Activated CD4-positive, alpha-beta T cell treated with anti-CD3 and anti-CD28 coated beads, Interleukin-2, amount 10 ng/mL, durations not matched to agents 7 days and 5 days (primary cell): ENCODE measurements at regions not wholly inside any gene's neighbourhood (a gene's known extent, or its start where the extent isn't known, plus 50 kb on each side); places are given as distances from the start of the nearest gene placed in this dataset.

Experiments used
- CTCF ChIA-PET: fragments of 350-600 bp; sonication (Branson Sonifier 250); formaldehyde crosslinking; loops from one replicate; lab custom pipeline; 2021; ENCODE audit warnings: antibody characterized with exemption; lab: Charles Lee
- POLR2A ChIA-PET: fragments of 350-600 bp; sonication (Branson Sonifier 250); formaldehyde crosslinking; loops from one replicate; lab custom pipeline; 2021; ENCODE audit warnings: antibody characterized with exemption; lab: Charles Lee
- DNase-seq: peaks from one replicate; pipeline ENCODE4 v3.0.0-alpha.2; 2020
- H3K27ac Mint-ChIP-seq: one replicate; pipeline ENCODE4 v1.8.0; 2021; ENCODE audit warnings: mild to moderate bottlenecking, moderate library complexity, mixed read lengths
- H3K27me3 Mint-ChIP-seq: one replicate; pipeline ENCODE4 v1.8.0; 2021; ENCODE audit warnings: mixed read lengths
- H3K36me3 Mint-ChIP-seq: one replicate; pipeline ENCODE4 v1.8.0; 2021; ENCODE audit warnings: low read depth, mixed read lengths
- H3K4me1 Mint-ChIP-seq: one replicate; pipeline ENCODE4 v1.8.0; 2021; ENCODE audit warnings: mixed read lengths
- H3K4me3 Mint-ChIP-seq: one replicate; pipeline ENCODE4 v1.8.0; 2021; ENCODE audit warnings: mild to moderate bottlenecking, moderate library complexity, mixed read lengths
- H3K9me3 Mint-ChIP-seq: one replicate; pipeline ENCODE4 v1.8.0; 2021; ENCODE audit warnings: mixed read lengths

DNA sequence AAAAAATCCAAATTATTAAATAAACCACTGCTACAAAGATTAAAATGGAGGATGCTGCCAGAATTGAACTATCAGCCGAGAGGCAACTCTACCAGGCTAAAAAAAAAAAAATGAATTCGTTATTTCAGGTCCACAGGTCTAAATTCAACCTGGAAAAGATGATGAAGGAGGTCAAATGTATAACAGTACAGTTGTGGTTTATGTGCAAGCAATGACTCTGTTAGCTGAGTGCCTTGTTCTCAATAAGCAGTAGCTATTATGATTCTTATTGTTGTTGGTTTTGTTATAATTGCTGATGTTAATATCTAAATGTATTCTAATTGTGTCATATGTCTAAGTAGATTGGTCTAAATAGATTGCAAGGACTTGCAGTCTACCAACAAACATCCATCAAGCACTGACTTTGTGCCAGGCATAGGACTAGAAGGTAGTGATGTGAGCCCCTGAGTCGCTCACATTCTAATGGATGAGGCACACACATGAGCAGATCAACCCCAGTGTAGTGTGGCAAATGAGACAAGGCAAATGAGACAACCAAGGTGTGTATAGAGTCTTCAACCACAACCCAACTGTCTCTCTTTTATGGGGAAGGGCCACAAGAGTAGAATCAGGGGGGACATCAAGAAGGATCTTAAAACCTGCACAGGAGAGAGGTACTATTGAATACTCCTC lies 77.0 kb upstream of the PLEKHG7 start:
- H3K27ac Mint-ChIP-seq: no peak overlapping the region
- ChIA-PET CTCF (interaction anchor here (0.6 kb wide), 1 partner anchor 607 kb away, joined by 3 read pairs; no protein-coding TSS in a partner anchor), POLR2A (no interaction called here)
- no peaks in the 10 kb centered on the region for H3K27me3 Mint-ChIP-seq
- H3K4me1 Mint-ChIP-seq: no peaks in the 10 kb centered on the region
- peaks cover 9% of the 10 kb centered on the region for H3K9me3 Mint-ChIP-seq
- H3K36me3 Mint-ChIP-seq: no peaks in the 10 kb centered on the region
- H3K4me3 Mint-ChIP-seq: no peak overlapping the region
- DNase-seq: no peak

- Mint-ChIP-seq H3K4me3 (no peak overlapping the region), H3K27ac (no peak overlapping the region), H3K9me3 (peaks cover 9% of the 10 kb centered on the region), H3K36me3 (no peaks in the 10 kb centered on the region), H3K4me1 (no peaks in the 10 kb centered on the region), H3K27me3 (no peaks in the 10 kb centered on the region)
- ChIA-PET CTCF (no interaction called here), POLR2A (no interaction called here)
- no peak for DNase-seq
Measured at GRCh38 chr12:92624236-92624635, 78.6 kb upstream of the PLEKHG7 start.

GRCh38 chr12:92623386-92623785 lies 79.4 kb upstream of the PLEKHG7 start:
- Mint-ChIP-seq H3K36me3 (no peaks in the 10 kb centered on the region), H3K27ac (no peak overlapping the region), H3K4me3 (no peak overlapping the region), H3K27me3 (no peaks in the 10 kb centered on the region), H3K4me1 (no peaks in the 10 kb centered on the region), H3K9me3 (peaks cover 9% of the 10 kb centered on the region)
- no peak for DNase-seq
- CTCF ChIA-PET: no interaction called here
- POLR2A ChIA-PET: no interaction called here

GRCh38 chr12:92621833-92622232 lies 81.0 kb upstream of the PLEKHG7 start:
- peaks cover 9% of the 10 kb centered on the region for H3K9me3 Mint-ChIP-seq
- ChIA-PET POLR2A (no interaction called here), CTCF (interaction anchor here (1.3 kb wide), 1 partner anchor 119 kb away, joined by 4 read pairs; no protein-coding TSS in a partner anchor)
- H3K27me3 Mint-ChIP-seq: no peaks in the 10 kb centered on the region
- H3K4me3 Mint-ChIP-seq: no peak overlapping the region
- no peaks in the 10 kb centered on the region for H3K4me1 Mint-ChIP-seq
- no peak overlapping the region for H3K27ac Mint-ChIP-seq
- DNase-seq: no peak
- no peaks in the 10 kb centered on the region for H3K36me3 Mint-ChIP-seq

DNA sequence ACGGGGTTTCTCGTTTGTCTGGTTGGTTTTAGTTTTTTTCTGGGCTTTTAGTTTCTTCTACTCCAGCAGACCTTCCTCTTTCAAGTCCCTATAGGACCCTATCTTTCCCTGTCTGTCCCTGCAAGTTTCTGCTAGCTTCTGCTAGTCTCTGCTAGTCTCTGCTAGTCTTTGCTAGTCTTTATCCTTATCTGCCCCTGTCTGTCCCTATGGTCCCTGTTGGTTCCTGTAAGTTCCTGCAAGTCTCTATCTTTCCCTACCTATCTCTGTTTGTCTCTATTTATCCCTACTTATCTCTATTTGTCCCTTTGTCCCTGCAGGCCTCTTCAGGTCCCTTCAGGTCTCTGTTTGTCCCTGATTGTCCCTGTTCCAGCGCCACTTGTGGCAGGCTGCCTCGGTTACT lies 81.5 kb upstream of the PLEKHG7 start:
- ChIA-PET CTCF (interaction anchor here (1.3 kb wide), 1 partner anchor 119 kb away, joined by 4 read pairs; no protein-coding TSS in a partner anchor), POLR2A (no interaction called here)
- Mint-ChIP-seq H3K27me3 (no peaks in the 10 kb centered on the region), H3K36me3 (no peaks in the 10 kb centered on the region), H3K4me3 (no peak overlapping the region), H3K4me1 (no peaks in the 10 kb centered on the region), H3K27ac (no peak overlapping the region), H3K9me3 (peaks cover 9% of the 10 kb centered on the region)
- no peak for DNase-seq

GRCh38 chr12:92619730-92620684 lies 82.8 kb upstream of the PLEKHG7 start:
- no peaks in the 10 kb centered on the region for H3K4me1 Mint-ChIP-seq
- no peaks in the 10 kb centered on the region for H3K36me3 Mint-ChIP-seq
- H3K4me3 Mint-ChIP-seq: no peak overlapping the region
- ChIA-PET POLR2A (no interaction called here), CTCF (no interaction called here)
- H3K27me3 Mint-ChIP-seq: no peaks in the 10 kb centered on the region
- no peak for DNase-seq
- peaks cover 9% of the 10 kb centered on the region for H3K9me3 Mint-ChIP-seq
- H3K27ac Mint-ChIP-seq: no peak overlapping the region

DNA sequence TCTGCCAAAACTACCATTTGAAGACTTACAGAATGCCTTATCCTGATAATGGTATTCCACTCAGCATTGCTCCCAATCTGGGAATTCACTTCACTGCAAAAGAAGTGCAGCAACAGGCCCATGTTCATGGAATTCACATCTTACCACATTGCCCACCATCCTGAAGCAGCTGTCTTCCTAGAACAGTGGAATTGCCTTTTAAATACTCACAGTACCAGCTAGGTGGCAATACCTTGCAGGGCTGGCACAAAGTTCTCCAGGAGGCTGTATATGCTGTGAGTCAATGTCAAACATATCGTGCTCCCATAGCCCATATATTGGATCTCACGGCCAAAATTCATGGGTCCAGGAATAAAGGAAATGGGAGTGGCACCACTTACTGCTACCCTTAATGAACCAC lies 83.8 kb upstream of the PLEKHG7 start:
- Mint-ChIP-seq H3K36me3 (no peaks in the 10 kb centered on the region), H3K4me1 (no peaks in the 10 kb centered on the region), H3K27me3 (no peaks in the 10 kb centered on the region), H3K4me3 (no peak overlapping the region), H3K27ac (no peak overlapping the region), H3K9me3 (peaks cover 9% of the 10 kb centered on the region)
- CTCF ChIA-PET: interaction anchor here (0.6 kb wide), 1 partner anchor 231 kb away, joined by 3 read pairs; no protein-coding TSS in a partner anchor
- POLR2A ChIA-PET: no interaction called here
- no peak for DNase-seq

DNA sequence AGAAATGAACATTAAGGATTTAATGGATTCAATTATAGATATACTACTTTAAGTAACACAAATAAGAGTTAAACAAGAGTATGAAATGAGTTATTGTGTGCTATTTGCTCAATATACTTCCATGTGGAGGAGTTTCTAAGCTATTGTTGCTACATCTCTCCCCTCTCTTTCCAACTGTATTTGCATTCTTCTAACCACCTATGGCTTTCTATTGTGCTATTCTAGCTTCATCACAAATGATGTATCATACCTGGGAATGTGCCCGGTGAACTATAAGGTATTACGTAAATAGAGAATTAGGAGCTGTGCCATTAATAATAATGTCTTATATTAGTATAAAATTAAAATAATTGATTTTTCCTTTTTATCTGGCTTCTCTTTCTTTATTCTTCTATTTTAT lies 87.1 kb upstream of the PLEKHG7 start:
- Mint-ChIP-seq H3K9me3 (peaks cover 3% of the 10 kb centered on the region), H3K4me1 (no peaks in the 10 kb centered on the region), H3K36me3 (no peaks in the 10 kb centered on the region), H3K4me3 (no peak overlapping the region), H3K27ac (no peak overlapping the region), H3K27me3 (no peaks in the 10 kb centered on the region)
- POLR2A ChIA-PET: no interaction called here
- DNase-seq: no peak
- CTCF ChIA-PET: interaction anchor here (1.0 kb wide), 1 partner anchor 33 kb away, joined by 3 read pairs; no protein-coding TSS in a partner anchor

DNA sequence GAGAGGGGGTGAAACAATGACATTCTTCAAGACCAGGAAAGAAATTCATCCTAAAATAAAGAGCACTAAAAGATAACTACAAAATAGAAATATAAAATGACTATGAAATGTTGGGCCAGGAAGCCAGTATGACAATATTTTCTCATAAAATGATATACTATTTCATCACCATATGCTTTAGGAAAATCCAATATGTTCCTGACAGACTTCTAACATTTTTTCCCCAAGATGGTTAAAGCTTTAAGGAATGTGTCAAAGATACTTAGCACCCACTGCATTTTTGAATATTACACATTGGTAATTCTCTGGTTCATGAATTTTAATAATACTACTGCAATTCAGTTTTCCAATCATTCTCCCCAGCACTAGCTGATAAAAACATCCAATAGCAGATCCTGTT lies 87.7 kb upstream of the PLEKHG7 start:
- Mint-ChIP-seq H3K27me3 (no peaks in the 10 kb centered on the region), H3K4me3 (no peak overlapping the region), H3K27ac (no peak overlapping the region), H3K36me3 (no peaks in the 10 kb centered on the region), H3K4me1 (no peaks in the 10 kb centered on the region), H3K9me3 (peaks cover 3% of the 10 kb centered on the region)
- POLR2A ChIA-PET: no interaction called here
- DNase-seq: no peak
- CTCF ChIA-PET: interaction anchor here (0.6 to 1.0 kb wide), 2 partner anchors 34 to 530 kb away, joined by 3 read pairs; no protein-coding TSS in a partner anchor

DNA sequence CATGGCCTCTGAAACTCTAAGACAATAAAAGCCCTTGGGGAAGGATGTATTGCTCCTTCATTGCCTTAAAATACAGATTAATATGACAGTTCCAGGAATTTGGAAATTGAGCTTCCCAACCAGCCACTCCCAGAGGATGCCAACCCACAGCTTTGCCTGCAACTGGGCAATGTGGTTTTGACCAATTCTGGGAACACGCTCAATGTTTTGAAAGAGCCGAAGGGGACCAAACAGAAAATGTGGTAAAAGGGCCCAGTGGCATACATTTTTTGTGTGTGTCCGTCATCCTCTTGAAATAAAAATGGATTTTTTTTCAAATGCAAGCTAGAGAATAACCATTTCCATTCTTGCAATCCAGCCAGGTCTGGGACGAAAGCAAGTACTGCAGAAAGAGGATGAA lies 88.3 kb upstream of the PLEKHG7 start:
- ChIA-PET POLR2A (no interaction called here), CTCF (interaction anchor here (0.6 to 1.0 kb wide), 2 partner anchors 34 to 529 kb away, joined by 3 read pairs; no protein-coding TSS in a partner anchor)
- H3K27me3 Mint-ChIP-seq: no peaks in the 10 kb centered on the region
- peaks cover 3% of the 10 kb centered on the region for H3K9me3 Mint-ChIP-seq
- no peak overlapping the region for H3K4me3 Mint-ChIP-seq
- H3K27ac Mint-ChIP-seq: no peak overlapping the region
- DNase-seq: no peak
- H3K36me3 Mint-ChIP-seq: no peaks in the 10 kb centered on the region
- no peaks in the 10 kb centered on the region for H3K4me1 Mint-ChIP-seq

- no peaks in the 10 kb centered on the region for H3K4me1 Mint-ChIP-seq
- no peaks in the 10 kb centered on the region for H3K27me3 Mint-ChIP-seq
- ChIA-PET POLR2A (no interaction called here), CTCF (no interaction called here)
- no peak for DNase-seq
- H3K27ac Mint-ChIP-seq: no peak overlapping the region
- no peaks in the 10 kb centered on the region for H3K36me3 Mint-ChIP-seq
- no peak overlapping the region for H3K4me3 Mint-ChIP-seq
- H3K9me3 Mint-ChIP-seq: peaks cover 3% of the 10 kb centered on the region
Measured at GRCh38 chr12:92614001-92614400, 88.8 kb upstream of the PLEKHG7 start.

- peaks cover 9% of the 10 kb centered on the region for H3K4me1 Mint-ChIP-seq
- no peak overlapping the region for H3K4me3 Mint-ChIP-seq
- no peak for DNase-seq
- POLR2A ChIA-PET: no interaction called here
- peaks cover 3% of the 10 kb centered on the region for H3K9me3 Mint-ChIP-seq
- no peak overlapping the region for H3K27ac Mint-ChIP-seq
- H3K27me3 Mint-ChIP-seq: no peaks in the 10 kb centered on the region
- H3K36me3 Mint-ChIP-seq: no peaks in the 10 kb centered on the region
- CTCF ChIA-PET: interaction anchor here (1.0 to 1.3 kb wide), 2 partner anchors 13 to 15 kb away, joined by 3 read pairs; no protein-coding TSS in a partner anchor
Measured at GRCh38 chr12:92612611-92613010, 90.2 kb upstream of the PLEKHG7 start.
